ENCODE measurements at regions not wholly inside any gene's neighbourhood (a gene's known extent, or its start where the extent isn't known, plus 50 kb on each side); places are given as distances from the start of the nearest gene placed in this dataset.

DNA sequence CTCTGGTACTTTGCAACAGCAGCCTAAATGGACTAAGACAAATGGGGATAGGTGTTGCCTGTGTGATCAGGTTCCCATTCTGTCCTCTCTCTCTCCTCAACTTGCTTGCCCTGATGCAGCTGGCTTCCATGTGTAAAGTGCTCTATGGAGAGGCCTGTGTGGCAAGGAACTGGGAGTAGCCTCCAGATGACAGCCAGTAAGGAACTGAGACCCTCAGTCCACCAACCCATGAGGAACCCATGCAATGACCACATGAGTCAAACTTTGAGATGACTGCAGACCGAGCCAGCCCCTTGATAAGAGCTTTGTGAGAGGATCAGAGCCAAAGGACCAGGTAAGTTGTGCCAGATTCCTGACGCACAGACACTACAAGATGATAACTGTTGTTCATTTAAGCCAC is 74.6 kb upstream of the ADPGK start:
- Histone ChIP-seq H3K36me3 (ENCODE audit: insufficient read depth, low read length, poor library complexity, severe bottlenecking) (no peaks in the 10 kb centered on the region), H3K4me1 (ENCODE audit: insufficient read depth, low read length, poor library complexity, severe bottlenecking) (no peaks in the 10 kb centered on the region), H3K27ac (ENCODE audit: low read depth, low read length, poor library complexity, severe bottlenecking) (no peak overlapping the region), H3K9me3 (ENCODE audit: low read depth, low read length, poor library complexity, severe bottlenecking) (no peaks in the 10 kb centered on the region), H3K4me3 (ENCODE audit: low read depth, low read length, poor library complexity, severe bottlenecking) (no peak overlapping the region), H3K27me3 (replicated peaks; ENCODE audit: insufficient read depth, low read depth, low read length, poor library complexity) (no peaks in the 10 kb centered on the region)
- POLR2A ChIA-PET (ENCODE audit: low non-redundant PET) = no interaction called here
- no peak for DNase-seq (ENCODE audit: low spot score)
- intact Hi-C loops (cut with micrococcal nuclease; ENCODE audit: unreplicated experiment) = no loop called here
- TF ChIP-seq, protein P1, sequence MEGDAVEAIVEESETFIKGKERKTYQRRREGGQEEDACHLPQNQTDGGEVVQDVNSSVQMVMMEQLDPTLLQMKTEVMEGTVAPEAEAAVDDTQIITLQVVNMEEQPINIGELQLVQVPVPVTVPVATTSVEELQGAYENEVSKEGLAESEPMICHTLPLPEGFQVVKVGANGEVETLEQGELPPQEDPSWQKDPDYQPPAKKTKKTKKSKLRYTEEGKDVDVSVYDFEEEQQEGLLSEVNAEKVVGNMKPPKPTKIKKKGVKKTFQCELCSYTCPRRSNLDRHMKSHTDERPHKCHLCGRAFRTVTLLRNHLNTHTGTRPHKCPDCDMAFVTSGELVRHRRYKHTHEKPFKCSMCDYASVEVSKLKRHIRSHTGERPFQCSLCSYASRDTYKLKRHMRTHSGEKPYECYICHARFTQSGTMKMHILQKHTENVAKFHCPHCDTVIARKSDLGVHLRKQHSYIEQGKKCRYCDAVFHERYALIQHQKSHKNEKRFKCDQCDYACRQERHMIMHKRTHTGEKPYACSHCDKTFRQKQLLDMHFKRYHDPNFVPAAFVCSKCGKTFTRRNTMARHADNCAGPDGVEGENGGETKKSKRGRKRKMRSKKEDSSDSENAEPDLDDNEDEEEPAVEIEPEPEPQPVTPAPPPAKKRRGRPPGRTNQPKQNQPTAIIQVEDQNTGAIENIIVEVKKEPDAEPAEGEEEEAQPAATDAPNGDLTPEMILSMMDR (conservative IDR thresholded peaks at IDR 0.05; ENCODE audit: low read depth, low read length) = no peak
- no peak for TF ChIP-seq EZH2 (IDR thresholded peaks at IDR 0.05; ENCODE audit: borderline replicate concordance, low read depth, low read length, poor library complexity, severe bottlenecking)
- BruUV-seq (replicated peaks) = no TSS peak
- CTCF ChIA-PET = no interaction called here

DNA sequence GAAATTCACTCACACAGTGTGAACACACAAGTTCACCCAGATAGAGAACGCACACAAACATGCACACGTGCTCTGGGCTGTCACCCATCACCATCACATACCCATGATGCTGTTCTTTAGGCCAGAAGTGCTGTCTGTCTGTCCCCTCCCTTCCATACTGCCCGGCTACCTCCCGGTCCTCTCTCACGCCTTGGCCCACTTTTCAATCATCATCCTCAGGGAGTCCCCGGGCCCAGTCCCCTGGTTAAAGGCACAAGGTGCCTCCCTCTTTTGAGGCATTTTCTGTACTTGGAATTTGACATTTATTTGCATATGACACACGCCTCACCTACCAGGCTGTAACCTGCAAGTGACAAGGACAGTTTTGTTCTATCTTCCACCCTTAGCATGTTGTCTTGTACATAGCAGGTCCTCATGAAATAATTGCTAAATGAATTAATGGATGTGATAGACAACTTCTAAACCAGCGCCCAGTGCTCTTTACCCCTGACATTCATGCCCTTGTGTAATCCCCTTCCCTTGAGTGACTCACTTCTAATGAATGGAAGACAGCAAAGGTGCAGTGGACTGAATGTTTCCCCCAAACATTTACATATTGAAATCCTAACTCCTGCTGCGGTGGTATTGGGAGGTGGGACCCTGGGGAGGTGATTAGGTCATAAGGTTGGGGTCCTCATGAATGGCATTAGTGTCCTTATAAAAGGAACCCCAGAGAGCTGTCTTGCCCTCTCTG is 73.9 kb upstream of the ADPGK start:
- Histone ChIP-seq H3K4me3 (ENCODE audit: low read depth, low read length, poor library complexity, severe bottlenecking) (no peak overlapping the region), H3K27ac (ENCODE audit: low read depth, low read length, poor library complexity, severe bottlenecking) (no peak overlapping the region), H3K36me3 (ENCODE audit: insufficient read depth, low read length, poor library complexity, severe bottlenecking) (no peaks in the 10 kb centered on the region), H3K9me3 (ENCODE audit: low read depth, low read length, poor library complexity, severe bottlenecking) (no peaks in the 10 kb centered on the region), H3K4me1 (ENCODE audit: insufficient read depth, low read length, poor library complexity, severe bottlenecking) (no peaks in the 10 kb centered on the region), H3K27me3 (replicated peaks; ENCODE audit: insufficient read depth, low read depth, low read length, poor library complexity) (no peaks in the 10 kb centered on the region)
- CTCF ChIA-PET = no interaction called here
- TF ChIP-seq, protein P1 (conservative IDR thresholded peaks at IDR 0.05; ENCODE audit: low read depth, low read length) = no peak
- TF ChIP-seq EZH2 (IDR thresholded peaks at IDR 0.05; ENCODE audit: borderline replicate concordance, low read depth, low read length, poor library complexity, severe bottlenecking) = no peak
- no peak for DNase-seq (ENCODE audit: low spot score)
- POLR2A ChIA-PET (ENCODE audit: low non-redundant PET) = no interaction called here
- intact Hi-C loops (cut with micrococcal nuclease; ENCODE audit: unreplicated experiment) = no loop called here
- no TSS peak for BruUV-seq (replicated peaks)

DNA sequence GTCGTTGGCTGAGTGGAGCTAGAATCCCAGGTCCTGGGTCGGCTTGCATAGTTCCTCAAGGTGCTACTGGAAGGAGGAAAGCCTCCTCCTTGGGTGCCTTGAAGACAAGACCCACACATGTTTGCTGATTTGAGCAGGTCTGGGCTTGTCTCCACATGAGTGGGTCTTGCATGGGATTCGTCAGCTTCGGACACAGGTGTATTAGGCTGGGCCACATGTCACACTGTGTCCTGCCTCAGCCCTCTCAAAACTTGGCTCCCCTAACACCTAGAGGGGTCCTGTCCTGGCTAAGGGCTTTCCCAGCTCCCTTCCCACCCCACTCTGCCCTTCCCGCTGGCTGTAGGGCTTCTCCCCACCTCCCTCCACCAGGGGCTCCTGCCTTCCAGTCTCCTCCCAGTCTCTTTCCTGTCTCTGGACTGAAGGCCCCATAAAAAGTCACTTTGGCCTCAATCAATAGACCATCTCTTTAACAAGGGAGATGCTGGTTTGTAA is 73.0 kb upstream of the ADPGK start:
- intact Hi-C loops (cut with micrococcal nuclease; ENCODE audit: unreplicated experiment) = no loop called here
- DNase-seq (ENCODE audit: low spot score) = no peak
- Histone ChIP-seq H3K4me1 (ENCODE audit: insufficient read depth, low read length, poor library complexity, severe bottlenecking) (no peaks in the 10 kb centered on the region), H3K27ac (ENCODE audit: low read depth, low read length, poor library complexity, severe bottlenecking) (no peak overlapping the region), H3K4me3 (ENCODE audit: low read depth, low read length, poor library complexity, severe bottlenecking) (no peak overlapping the region), H3K9me3 (ENCODE audit: low read depth, low read length, poor library complexity, severe bottlenecking) (no peaks in the 10 kb centered on the region), H3K27me3 (replicated peaks; ENCODE audit: insufficient read depth, low read depth, low read length, poor library complexity) (no peaks in the 10 kb centered on the region), H3K36me3 (ENCODE audit: insufficient read depth, low read length, poor library complexity, severe bottlenecking) (no peaks in the 10 kb centered on the region)
- ChIA-PET POLR2A (ENCODE audit: low non-redundant PET) (no interaction called here), CTCF (no interaction called here)
- TF ChIP-seq, protein P1 (conservative IDR thresholded peaks at IDR 0.05; ENCODE audit: low read depth, low read length) = no peak
- no peak for TF ChIP-seq EZH2 (IDR thresholded peaks at IDR 0.05; ENCODE audit: borderline replicate concordance, low read depth, low read length, poor library complexity, severe bottlenecking)
- no TSS peak for BruUV-seq (replicated peaks)
